PC-9 (cell line): ENCODE measurements at regions not wholly inside any gene's neighbourhood (a gene's known extent, or its start where the extent isn't known, plus 50 kb on each side); places are given as distances from the start of the nearest gene placed in this dataset.

Source experiments
- BruUV-seq: library from RNA; stranded (reverse); fragments of 400-500 nt; replicated peaks from 2 replicates; lab custom pipeline; 2021; lab: Mats Ljungman, UMichigan
- CTCF ChIA-PET: fragments of 300-600 bp; sonication (Branson Sonifier 250); formaldehyde crosslinking; loops from one replicate; lab custom pipeline; 2022; ENCODE audit warnings: antibody characterized with exemption; lab: Charles Lee
- POLR2A ChIA-PET: fragments of 300-600 bp; sonication (Branson Sonifier 250); formaldehyde crosslinking; loops from one replicate; lab custom pipeline; 2022; ENCODE audit warnings: antibody characterized with exemption; ENCODE audit not compliant: unreplicated experiment; lab: Charles Lee
- DNase-seq, 2 experiments: peaks; one replicate each; pipeline versions ENCODE4 v3.0.0 to v3.0.0-alpha.2; 2015 to 2022; ENCODE audit warnings: mixed read lengths in 1 of 2
- H2AFZ ChIP-seq: fragments of 200-600 bp; sonication (generic); 2 replicates; pipeline ENCODE4 v1.8.1; 2017; ENCODE audit warnings: antibody characterized with exemption
- H3F3A ChIP-seq: fragments of 200-600 bp; sonication (generic); 2 replicates; pipeline ENCODE4 v1.8.1; 2017; ENCODE audit warnings: antibody characterized with exemption, mild to moderate bottlenecking, low read depth; ENCODE audit not compliant: insufficient read depth
- H3K27ac ChIP-seq: fragments of 200-600 bp; sonication (generic); 2 replicates; pipeline ENCODE4 v1.6.1; 2016; ENCODE audit warnings: mixed run types
- H3K27me3 ChIP-seq: fragments of 200-600 bp; sonication (generic); 2 replicates; pipeline ENCODE4 v1.6.1; 2016; ENCODE audit warnings: low read depth, mixed run types; ENCODE audit not compliant: insufficient read depth
- H3K36me3 ChIP-seq: fragments of 200-600 bp; sonication (generic); 2 replicates; pipeline ENCODE4 v1.6.1; 2016; ENCODE audit warnings: low read depth, mixed run types
- H3K4me1 ChIP-seq: fragments of 200-600 bp; sonication (generic); replicated peaks from 2 replicates; pipeline ENCODE4 v1.6.1; 2016; ENCODE audit warnings: mixed run types; ENCODE audit not compliant: insufficient read depth
- H3K4me2 ChIP-seq: fragments of 200-600 bp; sonication (generic); 2 replicates; pipeline ENCODE4 v1.6.1; 2017; ENCODE audit warnings: mixed run types
- H3K4me3 ChIP-seq: fragments of 200-600 bp; sonication (generic); 2 replicates; pipeline ENCODE4 v1.6.1; 2016; ENCODE audit warnings: mixed run types
- H3K79me2 ChIP-seq: fragments of 200-600 bp; sonication (generic); 2 replicates; pipeline ENCODE4 v1.6.1; 2017; ENCODE audit warnings: low read depth, mixed run types
- H3K9me2 ChIP-seq: fragments of 200-600 bp; sonication (generic); 2 replicates; pipeline ENCODE4 v1.8.1; 2017; ENCODE audit warnings: mild to moderate bottlenecking; ENCODE audit not compliant: insufficient read depth
- H3K9me3 ChIP-seq: fragments of 200-600 bp; sonication (generic); 2 replicates; pipeline ENCODE4 v1.8.1; 2016; ENCODE audit warnings: low read depth; ENCODE audit not compliant: insufficient read depth
- H4K20me1 ChIP-seq: fragments of 200-600 bp; sonication (generic); 2 replicates; pipeline ENCODE4 v1.8.1; 2017; ENCODE audit not compliant: insufficient read depth
- EZH2 ChIP-seq: fragments of 200-600 bp; sonication (generic); IDR thresholded peaks from 2 replicates; pipeline ENCODE4 v1.8.0; 2017; ENCODE audit warnings: antibody characterized with exemption, low read depth
- intact Hi-C: fragments of 100-400 bp; cut with micrococcal nuclease; formaldehyde crosslinking; loops from one replicate; pipeline ENCODE4 v1.10.0; 2022; ENCODE audit not compliant: unreplicated experiment
- TF ChIP-seq, protein P1 (sequence below): fragments of 200-600 bp; sonication (generic); conservative IDR thresholded peaks from 2 replicates; pipeline ENCODE4 v1.6.1; 2017; ENCODE audit warnings: mixed run types, antibody characterized with exemption, mild to moderate bottlenecking, moderate library complexity

DNA sequence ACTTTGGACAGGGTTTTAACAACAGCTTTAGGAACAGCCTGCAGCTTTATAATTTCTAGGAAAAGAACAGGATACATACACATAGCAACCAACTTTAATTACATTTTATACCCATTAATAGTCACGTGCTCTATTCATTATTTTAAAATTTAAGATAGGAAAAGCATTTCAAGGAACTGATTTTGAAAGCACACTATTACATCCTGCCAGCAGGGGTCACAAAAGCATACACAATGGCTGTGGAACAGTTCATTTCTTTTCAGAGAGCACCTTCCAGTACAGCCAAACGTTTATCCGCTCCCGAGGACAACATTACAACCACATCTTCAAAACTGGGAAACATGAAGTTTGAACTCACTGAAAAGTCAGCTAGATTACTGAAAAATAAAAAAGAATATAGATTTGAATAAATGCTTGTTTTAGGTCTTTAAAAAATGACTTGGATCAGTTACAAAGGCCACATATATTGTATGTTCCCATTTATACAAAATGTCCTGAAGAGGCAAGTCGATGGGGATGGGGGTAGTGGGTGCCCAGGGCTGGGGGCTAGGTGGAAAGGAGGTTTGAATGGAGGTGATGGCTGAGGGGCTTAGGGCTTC, 104.6 kb upstream of the EXOC2 start:
- no peaks in the 10 kb centered on the region for H3K9me2 ChIP-seq
- H3K4me2 ChIP-seq: 0 out of 2 replicates have a peak overlapping the region, but pooled peaks have one; percentile 16
- no peaks in the 10 kb centered on the region for H3K4me1 ChIP-seq
- DNase-seq: peak in 1 of 2 experiments; percentile 35
- H3K36me3 ChIP-seq: no peaks in the 10 kb centered on the region
- no peaks in the 10 kb centered on the region for H3K27me3 ChIP-seq
- no peaks in the 10 kb centered on the region for H3F3A ChIP-seq
- H2AFZ ChIP-seq: no peak overlapping the region
- ChIA-PET POLR2A (no interaction called here), CTCF (interaction anchor here (0.6 kb wide), 1 partner anchor 638 kb away, joined by 3 read pairs; no protein-coding TSS in a partner anchor)
- intact Hi-C loops: loop anchor here (1.0 to 10.0 kb wide), 9 partner anchors 115 to 627 kb away; partner anchors contain the start of gene FOXQ1
- no peak overlapping the region for H3K4me3 ChIP-seq
- no peak for TF ChIP-seq EZH2
- TF ChIP-seq, protein P1, sequence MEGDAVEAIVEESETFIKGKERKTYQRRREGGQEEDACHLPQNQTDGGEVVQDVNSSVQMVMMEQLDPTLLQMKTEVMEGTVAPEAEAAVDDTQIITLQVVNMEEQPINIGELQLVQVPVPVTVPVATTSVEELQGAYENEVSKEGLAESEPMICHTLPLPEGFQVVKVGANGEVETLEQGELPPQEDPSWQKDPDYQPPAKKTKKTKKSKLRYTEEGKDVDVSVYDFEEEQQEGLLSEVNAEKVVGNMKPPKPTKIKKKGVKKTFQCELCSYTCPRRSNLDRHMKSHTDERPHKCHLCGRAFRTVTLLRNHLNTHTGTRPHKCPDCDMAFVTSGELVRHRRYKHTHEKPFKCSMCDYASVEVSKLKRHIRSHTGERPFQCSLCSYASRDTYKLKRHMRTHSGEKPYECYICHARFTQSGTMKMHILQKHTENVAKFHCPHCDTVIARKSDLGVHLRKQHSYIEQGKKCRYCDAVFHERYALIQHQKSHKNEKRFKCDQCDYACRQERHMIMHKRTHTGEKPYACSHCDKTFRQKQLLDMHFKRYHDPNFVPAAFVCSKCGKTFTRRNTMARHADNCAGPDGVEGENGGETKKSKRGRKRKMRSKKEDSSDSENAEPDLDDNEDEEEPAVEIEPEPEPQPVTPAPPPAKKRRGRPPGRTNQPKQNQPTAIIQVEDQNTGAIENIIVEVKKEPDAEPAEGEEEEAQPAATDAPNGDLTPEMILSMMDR: peak; percentile 84
- H4K20me1 ChIP-seq: no peaks in the 10 kb centered on the region
- no TSS peak for BruUV-seq
- no peaks in the 10 kb centered on the region for H3K79me2 ChIP-seq
- H3K9me3 ChIP-seq: no peaks in the 10 kb centered on the region
- no peak overlapping the region for H3K27ac ChIP-seq

DNA sequence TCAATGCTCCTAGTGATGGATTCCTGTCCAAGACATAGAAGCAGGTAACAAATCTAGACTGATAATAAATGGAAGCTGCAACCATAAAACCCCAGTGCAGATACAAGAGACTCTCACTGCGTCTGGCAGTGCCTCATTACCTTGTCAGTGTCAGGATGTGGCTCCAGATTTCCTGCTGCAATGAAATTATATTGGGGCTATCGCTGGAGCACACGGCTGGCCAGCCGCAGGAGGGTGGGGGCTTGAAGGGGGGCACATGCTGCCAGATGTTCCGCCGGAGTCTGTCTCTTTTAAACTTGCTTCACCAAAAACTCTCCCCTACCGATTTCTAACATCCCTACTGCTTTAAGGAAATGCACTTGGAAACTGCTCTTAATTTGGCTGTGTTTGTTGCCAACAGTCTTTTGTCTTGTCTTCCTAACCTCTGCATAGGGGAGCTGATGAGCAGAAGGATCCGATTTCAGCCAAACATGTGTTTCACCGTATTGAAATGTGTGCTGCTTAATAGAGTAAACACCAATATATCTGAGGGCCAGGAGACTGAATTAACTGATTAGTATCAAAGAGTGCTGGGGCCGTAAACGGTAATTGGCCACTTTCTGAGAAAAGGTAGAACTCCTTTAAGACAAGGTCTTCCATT, 102.2 kb upstream of the EXOC2 start:
- Histone ChIP-seq H3K4me2 (no peak overlapping the region), H3K9me3 (no peaks in the 10 kb centered on the region), H3K4me3 (no peak overlapping the region), H3K36me3 (no peaks in the 10 kb centered on the region), H3K27ac (no peak overlapping the region), H3K79me2 (no peaks in the 10 kb centered on the region), H3K27me3 (no peaks in the 10 kb centered on the region), H3K4me1 (no peaks in the 10 kb centered on the region), H2AFZ (no peak overlapping the region), H3K9me2 (no peaks in the 10 kb centered on the region), H3F3A (no peaks in the 10 kb centered on the region), H4K20me1 (no peaks in the 10 kb centered on the region)
- no peak for DNase-seq
- BruUV-seq: no TSS peak
- ChIA-PET CTCF (no interaction called here), POLR2A (no interaction called here)
- intact Hi-C loops: loop anchor here (5.0 to 10.0 kb wide), 3 partner anchors 200 to 630 kb away; no protein-coding TSS in a partner anchor
- TF ChIP-seq, protein P1: no peak
- no peak for TF ChIP-seq EZH2

DNA sequence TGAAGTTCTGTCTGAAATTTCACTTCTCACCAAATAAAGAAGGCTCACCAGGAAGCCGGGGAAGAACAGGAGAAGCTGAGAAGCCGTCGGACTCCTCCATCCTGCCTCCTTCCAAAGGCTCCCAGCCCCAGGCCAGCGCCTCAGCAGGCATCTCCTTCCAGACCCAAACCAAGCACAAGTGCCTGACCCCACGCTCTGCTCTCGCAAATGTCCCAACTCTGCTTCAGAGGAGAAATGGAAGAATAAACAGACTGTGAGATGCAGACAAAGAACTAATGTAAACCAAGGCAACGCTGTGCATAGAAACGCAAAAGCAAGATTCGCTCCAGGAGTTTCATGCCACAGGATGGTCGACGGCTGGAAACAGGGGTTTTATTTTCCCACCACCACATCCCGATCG, 100.3 kb upstream of the EXOC2 start:
- Histone ChIP-seq H3K4me3 (no peak overlapping the region), H3F3A (no peaks in the 10 kb centered on the region), H3K9me3 (no peaks in the 10 kb centered on the region), H3K4me1 (no peaks in the 10 kb centered on the region), H3K27ac (no peak overlapping the region), H3K4me2 (no peak overlapping the region), H4K20me1 (no peaks in the 10 kb centered on the region), H3K36me3 (no peaks in the 10 kb centered on the region), H3K9me2 (no peaks in the 10 kb centered on the region), H2AFZ (no peak overlapping the region), H3K79me2 (no peaks in the 10 kb centered on the region), H3K27me3 (no peaks in the 10 kb centered on the region)
- no peak for TF ChIP-seq EZH2
- TF ChIP-seq, protein P1: no peak
- BruUV-seq: no TSS peak
- ChIA-PET CTCF (no interaction called here), POLR2A (no interaction called here)
- no peak for DNase-seq
- intact Hi-C loops: loop anchor here (10.0 kb wide), 2 partner anchors 198 to 632 kb away; no protein-coding TSS in a partner anchor
